Sigmoid colon (tissue), 6 donors: ENCODE measurements at regions not wholly inside any gene's neighbourhood (a gene's known extent, or its start where the extent isn't known, plus 50 kb on each side); places are given as distances from the start of the nearest gene placed in this dataset.

Experiments used
- DNase-seq: peaks from one replicate; pipeline ENCODE4 v3.0.0-alpha.2; 2019
- H3K27ac ChIP-seq, 4 donors: fragments of 200-600 bp; sonication (generic); one replicate each; pipeline ENCODE4 v1.5.1; 2016 to 2019; ENCODE audit warnings: mild to moderate bottlenecking in 1 of 4
- H3K27me3 ChIP-seq, 3 donors: fragments of 200-600 bp; sonication (generic); one replicate each; pipeline ENCODE4 v1.5.1; 2019; ENCODE audit warnings: mild to moderate bottlenecking in 1 of 3
- H3K36me3 ChIP-seq, 4 donors: fragments of 200-600 bp; sonication (generic); one replicate each; pipeline ENCODE4 v1.5.1; 2016 to 2019
- H3K4me1 ChIP-seq, 4 donors: fragments of 200-600 bp; sonication (generic); one replicate each; pipeline ENCODE4 v1.5.1; 2017 to 2019
- H3K4me3 ChIP-seq, 4 donors: fragments of 200-600 bp; sonication (generic); one replicate each; pipeline ENCODE4 v1.5.1; 2017 to 2019; ENCODE audit warnings: mild to moderate bottlenecking in 2 of 4, moderate library complexity in 1 of 4
- H3K9me3 ChIP-seq, 4 donors: fragments of 200-600 bp in 3 of 4; sonication (generic) in 3 of 4; one replicate each; pipeline versions ENCODE4 v1.5.1 to v1.6.1; 2013 to 2019
- EP300 ChIP-seq, 4 donors: sonication (generic); formaldehyde crosslinking; IDR thresholded peaks; one replicate each; pipeline ENCODE4 v1.6.1; 2017; ENCODE audit warnings: antibody characterized with exemption in 4 of 4
- POLR2A ChIP-seq, 2 donors: fragments of 450-650 bp; IDR thresholded peaks; one replicate each; pipeline ENCODE4 v1.6.1; 2016; ENCODE audit warnings: antibody characterized with exemption in 2 of 2, mild to moderate bottlenecking in 2 of 2, moderate library complexity in 2 of 2
- POLR2AphosphoS5 ChIP-seq, 4 donors: sonication (generic); formaldehyde crosslinking; IDR thresholded peaks; one replicate each; pipeline ENCODE4 v1.6.1; 2017; ENCODE audit warnings: antibody characterized with exemption in 4 of 4
- WGBS, 2 donors: extraction: QIAGEN DNeasy Blood & Tissue Kit; methylation state at CpG; one replicate each; pipeline ENCODE4 v1.1.7; 2013; 5-methylcytosine and 5-hydroxymethylcytosine counted together
- intact Hi-C: fragments of 100-400 bp; cut with DNase I; formaldehyde crosslinking; loops from one replicate; pipeline ENCODE4 v1.15.1; 2023
- TF ChIP-seq, protein P1 (sequence below), 4 experiments: fragments of 450-650 bp in 3 of 4; fragments of 200-600 bp in 1 of 4; IDR thresholded peaks; one replicate each; pipeline ENCODE4 v1.5.1; 2016 to 2019; ENCODE audit warnings: antibody characterized with exemption in 4 of 4, mild to moderate bottlenecking in 3 of 4, moderate library complexity in 2 of 4
- donor health status: healthy with polysubstance abuse.
- donor health status: healthy.

DNA sequence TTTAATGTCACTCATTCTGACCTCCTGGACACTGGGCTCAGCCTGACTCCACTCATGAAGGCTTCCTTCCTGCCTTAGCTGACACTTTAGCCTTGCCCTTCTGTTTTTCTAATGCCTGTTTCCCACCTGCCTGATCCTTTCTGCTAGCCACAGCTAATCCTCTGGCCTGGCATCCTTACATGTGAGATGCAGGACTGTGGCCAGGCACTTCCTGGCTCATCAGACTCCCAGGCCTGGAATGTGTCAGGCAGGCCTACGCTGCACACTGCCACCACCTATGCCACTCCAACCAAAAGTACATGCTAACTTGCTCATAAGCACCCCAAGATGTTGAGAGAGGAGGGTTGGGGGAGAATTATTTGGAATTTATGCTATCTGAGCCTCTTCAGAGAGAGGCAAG lies 138.8 kb upstream of the NALF2 start:
- DNase-seq = no peak
- Histone ChIP-seq H3K27me3 (no peaks in the 10 kb centered on the region), H3K4me3 (no peak overlapping the region), H3K27ac (no peak overlapping the region), H3K4me1 (peaks cover 0 to 7% (median 0%) of the 10 kb centered on the region in 4 donors), H3K9me3 (no peaks in the 10 kb centered on the region), H3K36me3 (no peaks in the 10 kb centered on the region)
- TF ChIP-seq EP300 (IDR thresholded peaks at IDR 0.05) = no peak
- TF ChIP-seq POLR2AphosphoS5 (IDR thresholded peaks at IDR 0.05) = no peak
- no peak for TF ChIP-seq POLR2A (IDR thresholded peaks at IDR 0.05)
- TF ChIP-seq, protein P1, sequence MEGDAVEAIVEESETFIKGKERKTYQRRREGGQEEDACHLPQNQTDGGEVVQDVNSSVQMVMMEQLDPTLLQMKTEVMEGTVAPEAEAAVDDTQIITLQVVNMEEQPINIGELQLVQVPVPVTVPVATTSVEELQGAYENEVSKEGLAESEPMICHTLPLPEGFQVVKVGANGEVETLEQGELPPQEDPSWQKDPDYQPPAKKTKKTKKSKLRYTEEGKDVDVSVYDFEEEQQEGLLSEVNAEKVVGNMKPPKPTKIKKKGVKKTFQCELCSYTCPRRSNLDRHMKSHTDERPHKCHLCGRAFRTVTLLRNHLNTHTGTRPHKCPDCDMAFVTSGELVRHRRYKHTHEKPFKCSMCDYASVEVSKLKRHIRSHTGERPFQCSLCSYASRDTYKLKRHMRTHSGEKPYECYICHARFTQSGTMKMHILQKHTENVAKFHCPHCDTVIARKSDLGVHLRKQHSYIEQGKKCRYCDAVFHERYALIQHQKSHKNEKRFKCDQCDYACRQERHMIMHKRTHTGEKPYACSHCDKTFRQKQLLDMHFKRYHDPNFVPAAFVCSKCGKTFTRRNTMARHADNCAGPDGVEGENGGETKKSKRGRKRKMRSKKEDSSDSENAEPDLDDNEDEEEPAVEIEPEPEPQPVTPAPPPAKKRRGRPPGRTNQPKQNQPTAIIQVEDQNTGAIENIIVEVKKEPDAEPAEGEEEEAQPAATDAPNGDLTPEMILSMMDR (IDR thresholded peaks at IDR 0.05) = no peak
- intact Hi-C loops = no loop called here
- 87 to 91% methylated on average over 1 of the region's 1 CpG for WGBS, 2 donors

DNA sequence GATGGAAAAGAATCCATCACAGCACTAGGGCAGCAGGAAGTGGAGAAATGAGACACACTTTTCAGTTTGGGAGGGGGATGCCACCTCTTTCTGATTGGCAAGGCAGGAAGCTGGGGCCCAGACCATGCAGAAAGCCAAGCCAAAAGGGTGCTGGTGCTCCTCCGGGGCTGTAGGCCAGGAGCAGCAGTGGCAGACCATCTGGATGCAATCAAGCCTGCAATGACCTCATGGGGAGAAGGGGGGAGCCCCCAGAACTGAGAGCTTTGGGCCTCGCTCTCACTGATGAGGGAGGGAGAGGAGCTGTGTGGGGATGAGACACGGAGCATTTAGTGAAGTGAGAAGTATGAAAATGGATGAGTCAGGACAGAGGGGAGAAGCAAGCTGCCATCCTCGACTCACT lies 141.3 kb upstream of the NALF2 start:
- TF ChIP-seq, protein P1 (IDR thresholded peaks at IDR 0.05) = no peak
- no peak for TF ChIP-seq EP300 (IDR thresholded peaks at IDR 0.05)
- peak in 2 of 4 donors; percentile 23 to 46 for TF ChIP-seq POLR2AphosphoS5 (IDR thresholded peaks at IDR 0.05)
- TF ChIP-seq POLR2A (IDR thresholded peaks at IDR 0.05) = no peak
- no peak for DNase-seq
- WGBS, 2 donors = 44 to 48% methylated on average over 4 of the region's 4 CpGs

DNA sequence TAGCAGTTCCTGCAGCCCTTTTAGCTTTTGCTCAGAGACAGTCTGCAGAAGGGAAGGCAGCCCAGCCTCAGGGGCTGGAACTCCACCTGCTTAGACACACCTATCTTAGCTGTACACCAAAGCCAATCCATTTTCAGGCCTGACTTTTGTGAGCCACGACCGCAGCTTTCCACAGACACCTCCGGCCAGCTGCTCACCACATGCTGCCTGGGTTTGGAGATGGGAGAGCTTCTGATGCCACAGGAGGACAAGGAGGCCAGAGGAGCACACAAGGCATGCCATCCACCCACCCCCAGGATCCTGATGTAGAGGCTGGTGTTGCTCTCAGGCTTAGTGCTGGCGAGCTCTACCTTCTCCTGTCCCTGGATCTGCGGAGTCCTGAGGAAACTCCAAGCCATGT lies 141.8 kb upstream of the NALF2 start:
- no peak for DNase-seq
- WGBS, 2 donors = 84 to 85% methylated on average over 5 of the region's 5 CpGs
- Histone ChIP-seq H3K27me3 (no peaks in the 10 kb centered on the region), H3K4me3 (no peak overlapping the region), H3K4me1 (peaks cover 0 to 7% (median 0%) of the 10 kb centered on the region in 4 donors), H3K27ac (no peak overlapping the region), H3K36me3 (no peaks in the 10 kb centered on the region), H3K9me3 (no peaks in the 10 kb centered on the region)
- TF ChIP-seq POLR2A (IDR thresholded peaks at IDR 0.05) = no peak
- TF ChIP-seq POLR2AphosphoS5 (IDR thresholded peaks at IDR 0.05) = no peak
- TF ChIP-seq, protein P1 (IDR thresholded peaks at IDR 0.05) = no peak
- TF ChIP-seq EP300 (IDR thresholded peaks at IDR 0.05) = no peak
- intact Hi-C loops = no loop called here

More for the DNA sequence above, 141.3 kb upstream of the NALF2 start:
- Histone ChIP-seq H3K36me3 (no peaks in the 10 kb centered on the region), H3K9me3 (no peaks in the 10 kb centered on the region), H3K27me3 (no peaks in the 10 kb centered on the region), H3K27ac (no peak overlapping the region), H3K4me1 (peaks cover 0 to 7% (median 0%) of the 10 kb centered on the region in 4 donors), H3K4me3 (no peak overlapping the region)
- intact Hi-C loops = no loop called here

DNA sequence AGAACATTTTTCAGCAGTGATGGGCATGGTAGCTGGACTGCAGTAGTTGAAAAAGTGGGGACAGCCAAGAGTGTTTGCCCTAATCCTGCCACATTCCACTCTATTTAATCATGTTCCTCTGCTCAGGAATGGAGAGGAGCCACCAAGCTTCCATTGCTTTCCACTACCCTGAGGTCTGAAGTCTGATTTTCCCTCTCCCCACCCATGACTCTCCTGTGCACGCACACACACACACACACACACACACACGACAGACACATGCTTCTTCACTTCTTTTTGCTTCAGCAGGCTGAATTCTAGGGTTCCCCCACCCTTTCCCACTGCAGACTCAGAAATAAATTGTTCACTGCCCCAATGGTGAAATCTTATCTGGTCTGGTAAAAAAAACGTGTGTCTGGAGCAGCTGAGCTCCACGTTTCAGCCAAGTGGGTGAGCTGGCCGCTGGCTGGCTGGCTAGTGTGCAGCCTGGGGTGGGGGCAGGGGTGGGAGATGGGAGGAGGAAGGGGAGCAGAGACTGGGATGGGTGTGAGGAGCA lies 142.7 kb upstream of the NALF2 start:
- TF ChIP-seq POLR2A (IDR thresholded peaks at IDR 0.05) (no peak), EP300 (IDR thresholded peaks at IDR 0.05) (no peak), POLR2AphosphoS5 (IDR thresholded peaks at IDR 0.05) (no peak)
- TF ChIP-seq, protein P1 (IDR thresholded peaks at IDR 0.05) = no peak
- Histone ChIP-seq H3K9me3 (no peaks in the 10 kb centered on the region), H3K27ac (no peak overlapping the region), H3K4me1 (peaks cover 0 to 7% (median 0%) of the 10 kb centered on the region in 4 donors), H3K4me3 (no peak overlapping the region), H3K27me3 (no peaks in the 10 kb centered on the region), H3K36me3 (no peaks in the 10 kb centered on the region)
- intact Hi-C loops = no loop called here
- DNase-seq = no peak
- 30 to 35% methylated on average over 5 of the region's 5 CpGs for WGBS, 2 donors

DNA sequence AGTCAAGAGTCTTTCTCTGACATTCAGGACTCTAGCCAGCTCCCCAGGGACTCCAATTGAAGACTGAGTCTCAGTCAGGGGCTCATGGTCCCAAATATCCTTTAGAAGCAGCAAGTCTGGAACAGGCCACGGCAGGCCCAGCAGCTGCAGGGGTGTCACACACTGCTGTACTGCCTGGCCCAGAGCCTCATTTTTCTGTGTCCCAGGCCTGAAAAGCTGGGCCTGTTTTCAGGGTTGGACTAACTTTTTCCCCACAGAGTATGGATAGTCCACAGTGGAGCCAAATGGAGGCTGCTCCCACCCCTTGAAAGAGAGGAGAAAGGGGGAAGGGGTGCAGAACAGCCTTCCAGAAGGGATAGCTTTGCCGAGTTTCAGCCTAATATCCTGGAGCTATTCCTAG lies 146.8 kb upstream of the NALF2 start:
- WGBS, 2 donors = 52 to 63% methylated on average over 2 of the region's 2 CpGs
- Histone ChIP-seq H3K27me3 (no peaks in the 10 kb centered on the region), H3K36me3 (no peaks in the 10 kb centered on the region), H3K4me1 (no peaks in the 10 kb centered on the region), H3K9me3 (no peaks in the 10 kb centered on the region), H3K27ac (no peak overlapping the region), H3K4me3 (no peak overlapping the region)
- intact Hi-C loops = no loop called here
- no peak for TF ChIP-seq EP300 (IDR thresholded peaks at IDR 0.05)
- no peak for TF ChIP-seq POLR2AphosphoS5 (IDR thresholded peaks at IDR 0.05)
- TF ChIP-seq, protein P1 (IDR thresholded peaks at IDR 0.05) = no peak
- no peak for TF ChIP-seq POLR2A (IDR thresholded peaks at IDR 0.05)
- no peak for DNase-seq
